K562 (cell line): ENCODE measurements at regions not wholly inside any gene's neighbourhood (a gene's known extent, or its start where the extent isn't known, plus 50 kb on each side); places are given as distances from the start of the nearest gene placed in this dataset.

Experiments used
- ATF1 ChIP-seq, 2 experiments: fragments of 450-650 bp in 1 of 2; IDR thresholded peaks; 2 replicates each; pipeline ENCODE4 v1.6.1; 2016; ENCODE audit warnings: missing compliant biosample characterization in 1 of 2, missing genetic modification characterization in 1 of 2
- CBX3 ChIP-seq, 2 experiments: IDR thresholded peaks; 1 replicate in 1 of 2; 2 replicates in 1 of 2; pipeline ENCODE4 v1.6.1; 2012; ENCODE audit warnings: inconsistent platforms in 2 of 2, low read length in 2 of 2, borderline replicate concordance in 1 of 2, control low read depth in 1 of 2
- CREM ChIP-seq: IDR thresholded peaks from 2 replicates; pipeline ENCODE4 v1.6.1; 2014; ENCODE audit warnings: antibody characterized with exemption, low read depth
- CXXC5 ChIP-seq: fragments of 250-450 bp; sonication (Bioruptor Pico); IDR thresholded peaks from 2 replicates; pipeline ENCODE4 v1.8.0; 2022; ENCODE audit warnings: inconsistent platforms, mild to moderate bottlenecking, moderate library complexity
- EGR1 ChIP-seq: fragments of 450-650 bp; conservative IDR thresholded peaks from 2 replicates; pipeline ENCODE4 v1.6.1; 2017; ENCODE audit warnings: mild to moderate bottlenecking
- EHMT2 ChIP-seq: fragments of 450-650 bp; IDR thresholded peaks from 2 replicates; pipeline ENCODE4 v1.6.1; 2018; ENCODE audit warnings: antibody characterized with exemption
- KDM1A ChIP-seq, 2 experiments: fragments of 450-650 bp; IDR thresholded peaks; 2 replicates each; pipeline ENCODE4 v1.6.1; 2016; ENCODE audit warnings: mild to moderate bottlenecking in 2 of 2
- MTA1 ChIP-seq: fragments of 450-650 bp; IDR thresholded peaks from 2 replicates; pipeline ENCODE4 v1.6.1; 2017; ENCODE audit warnings: borderline replicate concordance
- NCOR1 ChIP-seq: fragments of 450-650 bp; IDR thresholded peaks from 2 replicates; pipeline ENCODE4 v1.6.1; 2016; ENCODE audit warnings: mild to moderate bottlenecking, moderate library complexity
- NR1H2 ChIP-seq: sonication (generic); formaldehyde crosslinking; IDR thresholded peaks from 2 replicates; pipeline ENCODE4 v1.4.0; 2020; ENCODE audit warnings: mild to moderate bottlenecking, missing genetic modification reagents
- PCBP1 ChIP-seq: fragments of 200-400 bp; formaldehyde crosslinking; IDR thresholded peaks from 2 replicates; pipeline ENCODE4 v1.6.1; 2018; ENCODE audit warnings: mild to moderate bottlenecking, low read depth, low read length; ENCODE audit not compliant: poor library complexity, severe bottlenecking
- SMARCA4 ChIP-seq: fragments of 450-650 bp; IDR thresholded peaks from 2 replicates; pipeline ENCODE4 v1.6.1; 2016
- SPI1 ChIP-seq: IDR thresholded peaks from 2 replicates; pipeline ENCODE4 v1.6.1; 2011; ENCODE audit warnings: low read depth, low read length, control low read depth, borderline replicate concordance
- TCF3 ChIP-seq: sonication (generic); formaldehyde crosslinking; IDR thresholded peaks from 2 replicates; pipeline ENCODE4 v1.4.0; 2020; ENCODE audit warnings: mild to moderate bottlenecking, missing genetic modification reagents
- TFAM ChIP-seq: fragments of 250-450 bp; sonication (Bioruptor Pico); conservative IDR thresholded peaks from 2 replicates; pipeline ENCODE4 v1.5.0; 2021; ENCODE audit warnings: mild to moderate bottlenecking, moderate library complexity
- ZEB2 ChIP-seq: fragments of 450-650 bp; IDR thresholded peaks from 2 replicates; pipeline ENCODE4 v1.6.1; 2016
- ZNF12 ChIP-seq: sonication (generic); formaldehyde crosslinking; IDR thresholded peaks from 2 replicates; pipeline ENCODE4 v1.4.0; 2020; ENCODE audit warnings: mild to moderate bottlenecking, missing genetic modification reagents
- ZNF184 ChIP-seq: sonication (generic); formaldehyde crosslinking; IDR thresholded peaks from 2 replicates; pipeline ENCODE4 v1.5.0; 2020; ENCODE audit warnings: missing genetic modification reagents
- ZNF263 ChIP-seq: sonication (generic); formaldehyde crosslinking; IDR thresholded peaks from 2 replicates; pipeline ENCODE4 v1.8.0; 2022; ENCODE audit warnings: mild to moderate bottlenecking, missing genetic modification reagents, borderline replicate concordance
- ZNF311 ChIP-seq: fragments of 250-450 bp; sonication (Bioruptor Pico); IDR thresholded peaks from 2 replicates; pipeline ENCODE4 v1.4.0; 2020; ENCODE audit warnings: mild to moderate bottlenecking, moderate library complexity
- ZNF507 ChIP-seq: conservative IDR thresholded peaks from 2 replicates; pipeline ENCODE4 v1.6.1; 2017; ENCODE audit warnings: missing genetic modification characterization, missing compliant biosample characterization
- ZNF766 ChIP-seq: fragments of 200-800 bp; sonication (Bioruptor generic); conservative IDR thresholded peaks from 2 replicates; pipeline ENCODE4 v1.6.1; 2016; ENCODE audit warnings: missing genetic modification characterization, missing compliant biosample characterization
- ZNF785 ChIP-seq: fragments of 250-450 bp; sonication (Bioruptor Pico); IDR thresholded peaks from 2 replicates; pipeline ENCODE4 v1.4.0; 2020; ENCODE audit warnings: mild to moderate bottlenecking
- TF ChIP-seq, protein P1 (sequence below): fragments of 450-650 bp; IDR thresholded peaks from 2 replicates; pipeline ENCODE4 v1.7.1; 2018; ENCODE audit warnings: mild to moderate bottlenecking, low read depth; ENCODE audit not compliant: partially characterized antibody
- TF ChIP-seq, protein P2 (sequence below): fragments of 450-650 bp; formaldehyde crosslinking; IDR thresholded peaks from 2 replicates; pipeline ENCODE4 v1.4.0; 2020; ENCODE audit warnings: mild to moderate bottlenecking

- TF ChIP-seq ZNF184 (CRISPR knock-in tag) (no peak), ATF1 (CRISPR knock-in tag; IDR thresholded peaks at IDR 0.05) (no peak), ATF1 (tag; IDR thresholded peaks at IDR 0.05) (peak; percentile 92), MTA1 (peak; percentile 82), ZNF263 (CRISPR knock-in tag) (no peak; the same call in 1 of the 2 replicates), ZNF766 (CRISPR knock-in tag) (peak; percentile 74), TFAM (CRISPR knock-in tag) (no peak), TCF3 (peak; percentile 96), SPI1 (peak; percentile 98), ZNF311 (no peak; the same call in 1 of the 2 replicates), ZNF12 (CRISPR knock-in tag) (no peak), EHMT2 (peak; percentile 86), NR1H2 (CRISPR knock-in tag) (no peak; the same call in 1 of the 2 replicates), CREM (peak; percentile 94), EGR1 (peak; percentile 99), KDM1A (IDR thresholded peaks at IDR 0.05) (peak; percentile 98), PCBP1 (no peak), NCOR1 (peak; percentile 97), CBX3 (IDR thresholded peaks at IDR 0.05; ENCODE audit: borderline replicate concordance in 1 of 2, low read length in 2 of 2) (peak in 1 of 2 experiments; percentile 81; a peak in 2 of 3 replicates), ZEB2 (peak; percentile 99), ZNF785 (CRISPR knock-in tag) (no peak), CXXC5 (CRISPR knock-in tag) (peak; percentile 97), ZNF507 (tag) (no peak), SMARCA4 (peak; percentile 96)
- TF ChIP-seq, protein P1, sequence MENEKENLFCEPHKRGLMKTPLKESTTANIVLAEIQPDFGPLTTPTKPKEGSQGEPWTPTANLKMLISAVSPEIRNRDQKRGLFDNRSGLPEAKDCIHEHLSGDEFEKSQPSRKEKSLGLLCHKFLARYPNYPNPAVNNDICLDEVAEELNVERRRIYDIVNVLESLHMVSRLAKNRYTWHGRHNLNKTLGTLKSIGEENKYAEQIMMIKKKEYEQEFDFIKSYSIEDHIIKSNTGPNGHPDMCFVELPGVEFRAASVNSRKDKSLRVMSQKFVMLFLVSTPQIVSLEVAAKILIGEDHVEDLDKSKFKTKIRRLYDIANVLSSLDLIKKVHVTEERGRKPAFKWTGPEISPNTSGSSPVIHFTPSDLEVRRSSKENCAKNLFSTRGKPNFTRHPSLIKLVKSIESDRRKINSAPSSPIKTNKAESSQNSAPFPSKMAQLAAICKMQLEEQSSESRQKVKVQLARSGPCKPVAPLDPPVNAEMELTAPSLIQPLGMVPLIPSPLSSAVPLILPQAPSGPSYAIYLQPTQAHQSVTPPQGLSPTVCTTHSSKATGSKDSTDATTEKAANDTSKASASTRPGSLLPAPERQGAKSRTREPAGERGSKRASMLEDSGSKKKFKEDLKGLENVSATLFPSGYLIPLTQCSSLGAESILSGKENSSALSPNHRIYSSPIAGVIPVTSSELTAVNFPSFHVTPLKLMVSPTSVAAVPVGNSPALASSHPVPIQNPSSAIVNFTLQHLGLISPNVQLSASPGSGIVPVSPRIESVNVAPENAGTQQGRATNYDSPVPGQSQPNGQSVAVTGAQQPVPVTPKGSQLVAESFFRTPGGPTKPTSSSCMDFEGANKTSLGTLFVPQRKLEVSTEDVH, result peak; percentile 12
- TF ChIP-seq, protein P2, sequence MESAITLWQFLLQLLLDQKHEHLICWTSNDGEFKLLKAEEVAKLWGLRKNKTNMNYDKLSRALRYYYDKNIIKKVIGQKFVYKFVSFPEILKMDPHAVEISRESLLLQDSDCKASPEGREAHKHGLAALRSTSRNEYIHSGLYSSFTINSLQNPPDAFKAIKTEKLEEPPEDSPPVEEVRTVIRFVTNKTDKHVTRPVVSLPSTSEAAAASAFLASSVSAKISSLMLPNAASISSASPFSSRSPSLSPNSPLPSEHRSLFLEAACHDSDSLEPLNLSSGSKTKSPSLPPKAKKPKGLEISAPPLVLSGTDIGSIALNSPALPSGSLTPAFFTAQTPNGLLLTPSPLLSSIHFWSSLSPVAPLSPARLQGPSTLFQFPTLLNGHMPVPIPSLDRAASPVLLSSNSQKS (CRISPR knock-in tag), result no peak
These were observed 223.1 kb upstream of the MYLIP start (continued) for GRCh38 chr6:15905488-15906419.
